ENCODE measurements at regions not wholly inside any gene's neighbourhood (a gene's known extent, or its start where the extent isn't known, plus 50 kb on each side); places are given as distances from the start of the nearest gene placed in this dataset.

GRCh38 chr14:101096551-101096950 is 193.0 kb upstream of the RTL1 start:
- no peak for TF ChIP-seq REST (IDR thresholded peaks at IDR 0.05; ENCODE audit: borderline replicate concordance)
- no peak for TF ChIP-seq MXI1 (conservative IDR thresholded peaks at IDR 0.05; ENCODE audit: poor library complexity, severe bottlenecking)
- TF ChIP-seq SMC3 (conservative IDR thresholded peaks at IDR 0.05; ENCODE audit: poor library complexity) = no peak
- TF ChIP-seq EZH2 (IDR thresholded peaks at IDR 0.05; ENCODE audit: borderline replicate concordance, insufficient read depth, low read length, poor library complexity, severe bottlenecking) = no peak
- TF ChIP-seq EP300 (conservative IDR thresholded peaks at IDR 0.05; ENCODE audit: poor library complexity, severe bottlenecking) = no peak
- no peak for TF ChIP-seq TAF1 (IDR thresholded peaks at IDR 0.05; ENCODE audit: low read depth)
- TF ChIP-seq, protein P1, sequence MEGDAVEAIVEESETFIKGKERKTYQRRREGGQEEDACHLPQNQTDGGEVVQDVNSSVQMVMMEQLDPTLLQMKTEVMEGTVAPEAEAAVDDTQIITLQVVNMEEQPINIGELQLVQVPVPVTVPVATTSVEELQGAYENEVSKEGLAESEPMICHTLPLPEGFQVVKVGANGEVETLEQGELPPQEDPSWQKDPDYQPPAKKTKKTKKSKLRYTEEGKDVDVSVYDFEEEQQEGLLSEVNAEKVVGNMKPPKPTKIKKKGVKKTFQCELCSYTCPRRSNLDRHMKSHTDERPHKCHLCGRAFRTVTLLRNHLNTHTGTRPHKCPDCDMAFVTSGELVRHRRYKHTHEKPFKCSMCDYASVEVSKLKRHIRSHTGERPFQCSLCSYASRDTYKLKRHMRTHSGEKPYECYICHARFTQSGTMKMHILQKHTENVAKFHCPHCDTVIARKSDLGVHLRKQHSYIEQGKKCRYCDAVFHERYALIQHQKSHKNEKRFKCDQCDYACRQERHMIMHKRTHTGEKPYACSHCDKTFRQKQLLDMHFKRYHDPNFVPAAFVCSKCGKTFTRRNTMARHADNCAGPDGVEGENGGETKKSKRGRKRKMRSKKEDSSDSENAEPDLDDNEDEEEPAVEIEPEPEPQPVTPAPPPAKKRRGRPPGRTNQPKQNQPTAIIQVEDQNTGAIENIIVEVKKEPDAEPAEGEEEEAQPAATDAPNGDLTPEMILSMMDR (IDR thresholded peaks at IDR 0.05; ENCODE audit: poor library complexity, severe bottlenecking) = no peak
- no peak for TF ChIP-seq POLR2AphosphoS5 (IDR thresholded peaks at IDR 0.05)
- TF ChIP-seq RAD21 (conservative IDR thresholded peaks at IDR 0.05) = no peak
- Histone ChIP-seq H3K4me3 (ENCODE audit: low read length) (no peak overlapping the region), H3K9me3 (ENCODE audit: low read length) (no peaks in the 10 kb centered on the region), H3K9ac (ENCODE audit: low read length) (no peak overlapping the region), H3K9me2 (ENCODE audit: insufficient read depth, low read length) (no peaks in the 10 kb centered on the region), H3K79me2 (replicated peaks; ENCODE audit: insufficient read depth, low read length) (no peaks in the 10 kb centered on the region), H3K36me3 (ENCODE audit: insufficient read depth, low read length) (no peaks in the 10 kb centered on the region), H3F3A (ENCODE audit: insufficient read depth, low read length, poor library complexity, severe bottlenecking) (no peaks in the 10 kb centered on the region), H3K27ac (ENCODE audit: low read length) (no peak overlapping the region), H4K20me1 (ENCODE audit: insufficient read depth) (no peaks in the 10 kb centered on the region), H3K27me3 (ENCODE audit: insufficient read depth, low read depth, low read length) (no peaks in the 10 kb centered on the region), H3K4me2 (ENCODE audit: low read length) (no peak overlapping the region), H2AFZ (ENCODE audit: low read depth, low read length) (no peak overlapping the region)

GRCh38 chr14:101097109-101097793 is 193.7 kb upstream of the RTL1 start:
- Histone ChIP-seq H2AFZ (ENCODE audit: low read depth, low read length) (no peak overlapping the region), H3K9me3 (ENCODE audit: low read length) (no peaks in the 10 kb centered on the region), H3K4me2 (ENCODE audit: low read length) (no peak overlapping the region), H3K9me2 (ENCODE audit: insufficient read depth, low read length) (no peaks in the 10 kb centered on the region), H3K4me3 (ENCODE audit: low read length) (no peak overlapping the region), H4K20me1 (ENCODE audit: insufficient read depth) (no peaks in the 10 kb centered on the region), H3K27ac (ENCODE audit: low read length) (no peak overlapping the region), H3K79me2 (replicated peaks; ENCODE audit: insufficient read depth, low read length) (no peaks in the 10 kb centered on the region), H3K36me3 (ENCODE audit: insufficient read depth, low read length) (no peaks in the 10 kb centered on the region), H3K9ac (ENCODE audit: low read length) (no peak overlapping the region), H3F3A (ENCODE audit: insufficient read depth, low read length, poor library complexity, severe bottlenecking) (no peaks in the 10 kb centered on the region), H3K27me3 (ENCODE audit: insufficient read depth, low read depth, low read length) (no peaks in the 10 kb centered on the region)
- TF ChIP-seq TAF1 (IDR thresholded peaks at IDR 0.05; ENCODE audit: low read depth) (no peak), RAD21 (conservative IDR thresholded peaks at IDR 0.05) (no peak), REST (IDR thresholded peaks at IDR 0.05; ENCODE audit: borderline replicate concordance) (no peak), POLR2AphosphoS5 (IDR thresholded peaks at IDR 0.05) (no peak), MXI1 (conservative IDR thresholded peaks at IDR 0.05; ENCODE audit: poor library complexity, severe bottlenecking) (no peak), EZH2 (IDR thresholded peaks at IDR 0.05; ENCODE audit: borderline replicate concordance, insufficient read depth, low read length, poor library complexity, severe bottlenecking) (no peak), SMC3 (conservative IDR thresholded peaks at IDR 0.05; ENCODE audit: poor library complexity) (no peak), EP300 (conservative IDR thresholded peaks at IDR 0.05; ENCODE audit: poor library complexity, severe bottlenecking) (no peak)
- TF ChIP-seq, protein P1 (IDR thresholded peaks at IDR 0.05; ENCODE audit: poor library complexity, severe bottlenecking) = no peak

All from neural cell (in vitro differentiated cells).